GM21390 (cell line): ENCODE measurements at regions not wholly inside any gene's neighbourhood (a gene's known extent, or its start where the extent isn't known, plus 50 kb on each side); places are given as distances from the start of the nearest gene placed in this dataset.

Source experiments
- ATAC-seq: cut with Tn5 transposase; IDR thresholded peaks from one replicate; pipeline ENCODE4 v1.9.1; 2021; ENCODE audit not compliant: unreplicated experiment

DNA sequence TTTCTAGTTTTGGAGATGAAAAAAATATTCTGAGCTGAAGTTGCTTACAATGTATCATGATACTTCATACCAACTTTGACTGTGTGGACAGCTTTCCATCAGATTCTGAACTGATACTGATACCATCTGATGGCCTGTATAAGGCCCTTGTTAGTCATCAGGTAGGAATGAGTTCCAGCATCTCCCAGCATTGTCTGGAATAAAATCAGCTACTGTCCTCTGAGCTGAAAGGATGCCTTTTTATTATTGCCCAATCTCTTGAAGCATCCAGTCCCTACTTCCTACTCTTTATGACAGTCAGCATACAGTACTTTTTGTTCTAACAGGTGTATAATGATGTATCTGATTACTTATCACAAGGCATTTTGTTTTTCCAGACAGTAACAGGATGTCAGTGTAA is 70.6 kb upstream of the EYA4 start:
- ATAC-seq: no peak

DNA sequence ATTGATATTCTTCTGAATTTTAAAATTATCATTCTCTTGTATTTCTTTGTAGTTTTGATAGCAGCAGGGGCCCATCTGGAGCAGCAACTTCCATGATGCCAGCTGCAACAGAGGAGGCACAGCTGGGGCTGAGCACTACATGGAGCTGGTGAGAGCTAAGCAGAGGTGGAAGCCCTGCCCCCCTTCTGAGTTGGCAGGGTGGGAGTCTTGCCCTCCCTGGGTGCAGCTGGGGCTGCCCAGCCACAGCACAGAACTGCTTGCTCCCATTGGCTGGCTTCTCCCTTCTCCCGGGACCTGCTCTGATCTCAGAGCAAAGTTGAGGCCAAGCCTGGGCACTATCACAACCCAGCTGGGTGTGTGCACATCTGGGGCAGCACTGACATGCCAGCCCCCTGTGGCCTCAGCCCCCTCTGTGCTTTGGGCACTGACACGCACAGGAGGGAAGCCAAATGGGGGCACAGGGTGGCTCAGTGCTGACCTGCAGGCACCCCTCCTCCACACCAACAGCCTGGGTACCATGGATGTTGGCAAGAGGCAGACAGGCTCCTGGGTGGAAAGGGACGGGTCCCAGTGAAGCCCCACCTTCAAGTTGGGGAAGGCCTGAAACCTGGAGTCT is 69.1 kb upstream of the EYA4 start:
- ATAC-seq: no peak

DNA sequence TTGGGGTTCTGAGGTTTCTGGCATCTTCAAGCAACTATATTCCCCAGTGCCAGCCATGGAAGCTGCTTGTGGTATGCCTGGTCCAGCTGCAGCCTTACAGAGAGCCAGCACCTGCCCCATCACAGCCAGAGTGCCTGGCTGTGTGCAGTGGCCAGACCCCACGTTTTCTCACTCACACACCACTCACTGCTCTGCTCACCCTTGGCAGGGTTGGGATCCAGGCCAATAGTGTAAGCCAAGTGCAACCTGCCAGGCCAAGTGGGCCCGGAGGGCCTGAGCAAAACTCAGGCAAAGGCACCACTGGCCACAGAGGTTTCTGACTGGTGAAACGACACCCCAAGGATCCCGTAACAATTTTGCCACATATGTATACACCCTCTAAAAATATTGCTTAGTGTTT is 67.9 kb upstream of the EYA4 start:
- no peak for ATAC-seq

DNA sequence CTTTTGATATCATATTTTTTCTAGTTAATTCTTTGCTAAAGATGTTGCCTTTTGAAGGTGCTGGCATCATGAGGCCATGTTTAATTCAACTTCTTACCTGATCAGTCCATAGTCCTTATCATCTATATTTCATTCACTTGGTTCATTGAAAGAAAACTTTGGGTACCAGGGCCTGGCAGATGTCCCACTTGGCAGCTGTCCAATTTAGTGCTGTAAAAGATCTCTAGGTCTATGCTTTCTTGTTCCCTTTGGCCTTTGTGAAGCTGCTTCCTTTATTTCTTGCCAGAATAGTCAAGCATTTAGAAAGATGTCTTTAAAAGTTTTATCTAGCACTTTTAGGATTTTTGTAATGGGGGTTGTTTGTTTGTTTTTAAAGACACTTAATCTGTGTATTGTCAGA is 61.7 kb upstream of the EYA4 start:
- ATAC-seq: no peak

DNA sequence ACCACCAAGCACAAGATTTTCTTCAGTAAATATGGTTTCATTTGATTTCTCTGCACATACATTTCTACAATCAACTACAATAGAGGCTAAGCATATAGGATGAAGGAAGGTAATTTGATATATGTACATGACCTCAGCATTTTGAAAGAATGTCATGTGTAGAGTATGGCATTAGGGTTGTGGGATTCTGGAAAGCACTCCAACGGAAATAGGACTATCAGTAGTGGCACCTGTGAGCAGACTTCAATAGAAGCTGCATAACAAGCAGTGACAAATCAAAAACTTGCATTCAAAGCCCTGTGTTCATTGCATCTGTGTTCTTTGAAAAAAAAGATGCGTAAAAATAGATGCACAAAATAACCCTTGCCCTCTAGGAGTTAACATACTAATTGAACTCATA is 57.5 kb upstream of the EYA4 start:
- no peak for ATAC-seq

DNA sequence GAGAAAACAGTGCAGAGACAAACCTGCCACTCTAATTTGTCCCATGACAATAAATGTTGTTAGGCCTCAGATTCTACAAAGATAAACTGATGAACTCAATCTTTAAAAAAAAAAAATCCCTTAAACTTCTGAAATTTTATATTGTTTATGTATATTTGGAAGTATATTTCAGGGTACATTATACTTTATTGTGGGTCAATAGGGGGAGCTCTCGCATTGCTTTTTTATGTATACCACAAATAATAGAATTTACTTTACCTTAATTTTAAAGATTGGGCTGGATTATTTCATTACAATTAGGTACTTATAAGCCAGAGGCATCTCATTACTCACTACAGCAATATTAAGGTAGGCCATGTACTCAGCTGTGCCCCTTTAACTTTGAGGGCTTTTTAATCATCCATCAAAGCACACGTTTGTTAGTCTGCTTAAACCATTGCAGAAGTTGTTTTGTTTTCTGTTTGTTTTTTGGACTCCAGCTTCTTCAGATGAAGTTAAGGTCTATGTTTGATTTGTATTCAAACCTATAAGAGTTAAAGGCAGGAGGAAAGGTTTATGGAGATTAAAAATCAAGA is 56.3 kb upstream of the EYA4 start:
- no peak for ATAC-seq

DNA sequence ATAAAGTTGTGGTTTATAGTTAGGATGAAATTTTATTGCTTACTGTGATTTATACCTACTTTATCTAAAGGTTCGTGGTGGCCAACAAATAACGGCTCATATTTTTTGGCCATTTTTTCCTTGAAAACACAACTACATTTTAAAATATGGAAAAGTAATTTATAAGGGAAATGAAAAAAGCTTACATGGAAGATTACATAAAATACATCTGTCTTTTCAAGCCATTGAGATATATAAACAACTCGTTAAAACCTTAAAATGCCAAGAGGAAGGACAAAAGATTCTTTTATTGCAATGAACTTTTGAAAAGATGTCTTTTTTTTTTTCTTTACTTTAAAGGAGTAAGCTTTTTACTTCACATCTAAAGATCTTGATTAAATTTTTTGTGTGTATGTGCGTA is 55.4 kb upstream of the EYA4 start:
- ATAC-seq: no peak

DNA sequence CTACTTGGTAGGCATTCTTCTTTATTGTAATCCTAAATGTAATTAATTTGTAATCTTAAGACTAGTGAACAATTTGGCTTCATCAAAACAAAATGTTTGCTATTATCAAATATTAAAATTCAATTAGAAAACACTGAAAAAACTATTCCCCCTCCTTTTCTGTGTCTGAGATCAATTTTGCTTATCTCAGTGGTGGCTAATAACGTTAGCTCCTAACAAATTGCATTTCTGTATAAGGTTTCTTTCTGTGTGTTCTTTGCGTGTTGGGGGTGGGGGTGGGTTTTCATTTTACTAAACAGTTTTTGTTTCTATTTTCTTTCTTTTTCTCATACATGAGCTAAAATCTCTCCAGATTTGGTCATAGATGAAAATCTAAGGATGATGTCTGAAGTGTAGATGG is 54.0 kb upstream of the EYA4 start:
- ATAC-seq: no peak

DNA sequence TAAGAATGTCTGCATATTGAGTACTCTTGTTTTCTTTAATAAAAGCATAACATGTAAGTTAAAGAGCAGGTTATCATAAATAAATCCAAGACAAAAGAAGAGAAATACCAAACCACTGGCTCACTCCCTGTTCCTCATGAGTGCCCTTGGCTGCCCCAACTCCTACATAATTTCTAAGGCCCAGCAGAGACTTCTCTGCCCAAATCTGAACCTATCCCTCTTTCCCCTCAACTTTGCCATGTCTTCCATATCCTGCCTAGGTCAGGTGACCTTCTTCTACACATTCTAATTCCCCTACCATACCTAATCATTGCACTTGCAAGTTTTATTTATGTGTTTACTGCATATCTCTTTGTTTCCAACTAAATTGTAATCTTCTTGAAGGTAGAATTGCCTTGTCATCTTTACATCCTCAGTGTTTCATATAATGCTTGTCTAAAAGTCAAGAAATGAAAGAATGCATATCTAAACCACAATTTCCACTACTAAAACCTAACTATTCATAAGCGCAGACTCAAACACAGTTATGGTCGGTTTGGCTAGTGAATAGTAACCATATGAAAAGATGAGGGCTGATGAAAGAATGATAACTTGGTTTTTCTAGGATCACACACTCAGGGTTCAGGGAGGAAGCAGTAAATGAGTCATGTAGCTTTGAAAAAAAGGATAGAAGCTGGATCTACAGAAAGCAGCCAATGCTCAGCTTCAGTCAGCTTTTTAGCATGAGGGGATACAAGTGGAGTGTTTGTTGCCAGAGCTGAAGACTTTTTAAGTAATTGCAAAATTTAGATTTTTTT is 53.3 kb upstream of the EYA4 start:
- ATAC-seq: no peak

DNA sequence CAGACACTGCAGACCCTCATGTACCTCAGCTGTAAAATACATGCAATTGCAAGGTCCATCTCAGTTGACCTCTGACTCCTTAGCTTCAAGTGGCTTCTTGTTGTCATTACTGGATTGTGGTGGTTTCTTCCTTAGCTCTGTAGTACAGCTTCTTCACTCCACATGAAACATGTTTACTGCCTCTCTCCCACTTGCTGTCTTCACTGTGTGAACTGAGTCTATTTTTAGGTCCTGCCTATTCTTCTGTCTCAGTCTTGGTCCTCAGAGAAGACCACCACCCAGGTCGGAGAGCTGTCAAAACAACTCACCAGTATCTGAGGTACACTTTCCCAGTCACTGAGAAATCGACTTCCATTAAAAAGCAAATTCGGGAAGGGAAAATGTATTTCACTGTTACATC is 50.2 kb upstream of the EYA4 start:
- no peak for ATAC-seq

DNA sequence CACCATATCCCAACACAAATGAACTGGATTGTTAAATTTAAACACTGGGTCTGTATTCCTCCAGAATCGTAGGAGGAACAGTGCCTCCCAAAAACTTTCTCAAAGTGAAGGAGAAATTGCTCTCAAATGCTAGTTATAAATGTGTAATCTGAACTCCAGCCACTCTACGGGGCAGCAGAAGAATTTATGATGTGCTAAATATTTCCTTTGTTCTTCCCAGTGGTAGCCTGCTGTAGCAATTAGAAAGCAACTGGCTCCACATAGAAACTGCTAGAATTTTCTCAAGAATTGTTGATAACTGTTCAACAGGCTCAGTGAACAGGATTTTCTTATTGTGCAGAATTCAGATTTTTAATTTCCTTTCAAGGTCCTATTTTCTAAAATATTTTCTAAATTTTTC is 49.8 kb upstream of the EYA4 start:
- ATAC-seq: no peak
